SU-DHL-6 (cell line): ENCODE measurements at regions not wholly inside any gene's neighbourhood (a gene's known extent, or its start where the extent isn't known, plus 50 kb on each side); places are given as distances from the start of the nearest gene placed in this dataset.

Experiments used
- CTCF ChIP-seq: fragments of 200-600 bp; sonication (generic); IDR thresholded peaks from one replicate; pipeline ENCODE4 v1.5.1; 2017; ENCODE audit warnings: antibody characterized with exemption, mild to moderate bottlenecking, low read length, moderate library complexity; ENCODE audit not compliant: insufficient read depth, poor library complexity, severe bottlenecking
- EZH2phosphoT487 ChIP-seq: fragments of 200-600 bp; sonication (generic), shearing (Covaris generic); conservative IDR thresholded peaks from 2 replicates; pipeline ENCODE4 v1.6.1; 2018; ENCODE audit warnings: mild to moderate bottlenecking, antibody characterized with exemption, low read length, moderate library complexity, mixed read lengths

- no peak for TF ChIP-seq CTCF
- TF ChIP-seq EZH2phosphoT487 = no peak
Measured at GRCh38 chr6:1244941-1245340, 67.0 kb upstream of the FOXQ1 start.
